C4-2B (cell line): ENCODE measurements at regions not wholly inside any gene's neighbourhood (a gene's known extent, or its start where the extent isn't known, plus 50 kb on each side); places are given as distances from the start of the nearest gene placed in this dataset.
"Not testable (repeated sequence)": the region's sequence is repeated elsewhere in the genome, so short reads cannot be mapped to it uniquely, and the experiment has no call there.

ENCODE experiments used
- ZFX ChIP-seq: fragments of 450-650 bp; IDR thresholded peaks from 2 replicates; pipeline ENCODE4 v1.6.1; 2017
- TF ChIP-seq, protein P1 (sequence below): fragments of 450-650 bp; conservative IDR thresholded peaks from 2 replicates; pipeline ENCODE4 v1.5.1; 2017; ENCODE audit warnings: mild to moderate bottlenecking

DNA sequence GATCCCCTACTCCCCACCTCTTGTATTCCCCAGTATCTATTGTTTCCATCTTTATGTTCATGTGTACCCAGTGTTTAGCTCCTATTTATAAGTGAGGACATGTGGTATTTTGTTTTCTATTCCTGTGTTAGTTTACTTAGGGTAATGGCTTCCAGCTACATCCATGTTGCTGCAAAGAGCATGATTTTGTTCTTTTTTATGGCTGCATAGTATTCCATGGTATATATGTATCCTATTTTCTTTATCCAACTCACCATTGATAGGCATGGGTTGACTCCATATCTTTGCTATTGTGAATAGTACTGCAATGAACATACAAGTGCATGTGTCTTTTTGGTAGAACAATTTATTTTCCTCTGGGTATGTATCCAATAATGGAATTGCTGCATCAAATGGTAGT is 154.6 kb upstream of the POGK start:
- TF ChIP-seq, protein P1, sequence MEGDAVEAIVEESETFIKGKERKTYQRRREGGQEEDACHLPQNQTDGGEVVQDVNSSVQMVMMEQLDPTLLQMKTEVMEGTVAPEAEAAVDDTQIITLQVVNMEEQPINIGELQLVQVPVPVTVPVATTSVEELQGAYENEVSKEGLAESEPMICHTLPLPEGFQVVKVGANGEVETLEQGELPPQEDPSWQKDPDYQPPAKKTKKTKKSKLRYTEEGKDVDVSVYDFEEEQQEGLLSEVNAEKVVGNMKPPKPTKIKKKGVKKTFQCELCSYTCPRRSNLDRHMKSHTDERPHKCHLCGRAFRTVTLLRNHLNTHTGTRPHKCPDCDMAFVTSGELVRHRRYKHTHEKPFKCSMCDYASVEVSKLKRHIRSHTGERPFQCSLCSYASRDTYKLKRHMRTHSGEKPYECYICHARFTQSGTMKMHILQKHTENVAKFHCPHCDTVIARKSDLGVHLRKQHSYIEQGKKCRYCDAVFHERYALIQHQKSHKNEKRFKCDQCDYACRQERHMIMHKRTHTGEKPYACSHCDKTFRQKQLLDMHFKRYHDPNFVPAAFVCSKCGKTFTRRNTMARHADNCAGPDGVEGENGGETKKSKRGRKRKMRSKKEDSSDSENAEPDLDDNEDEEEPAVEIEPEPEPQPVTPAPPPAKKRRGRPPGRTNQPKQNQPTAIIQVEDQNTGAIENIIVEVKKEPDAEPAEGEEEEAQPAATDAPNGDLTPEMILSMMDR: not testable (repeated sequence)
- TF ChIP-seq ZFX: not testable (repeated sequence)
